ENCODE measurements at regions not wholly inside any gene's neighbourhood (a gene's known extent, or its start where the extent isn't known, plus 50 kb on each side); places are given as distances from the start of the nearest gene placed in this dataset.

GRCh38 chr5:67954351-67954750 lies 261.2 kb upstream of the PIK3R1 start:
- TF ChIP-seq, protein P1, sequence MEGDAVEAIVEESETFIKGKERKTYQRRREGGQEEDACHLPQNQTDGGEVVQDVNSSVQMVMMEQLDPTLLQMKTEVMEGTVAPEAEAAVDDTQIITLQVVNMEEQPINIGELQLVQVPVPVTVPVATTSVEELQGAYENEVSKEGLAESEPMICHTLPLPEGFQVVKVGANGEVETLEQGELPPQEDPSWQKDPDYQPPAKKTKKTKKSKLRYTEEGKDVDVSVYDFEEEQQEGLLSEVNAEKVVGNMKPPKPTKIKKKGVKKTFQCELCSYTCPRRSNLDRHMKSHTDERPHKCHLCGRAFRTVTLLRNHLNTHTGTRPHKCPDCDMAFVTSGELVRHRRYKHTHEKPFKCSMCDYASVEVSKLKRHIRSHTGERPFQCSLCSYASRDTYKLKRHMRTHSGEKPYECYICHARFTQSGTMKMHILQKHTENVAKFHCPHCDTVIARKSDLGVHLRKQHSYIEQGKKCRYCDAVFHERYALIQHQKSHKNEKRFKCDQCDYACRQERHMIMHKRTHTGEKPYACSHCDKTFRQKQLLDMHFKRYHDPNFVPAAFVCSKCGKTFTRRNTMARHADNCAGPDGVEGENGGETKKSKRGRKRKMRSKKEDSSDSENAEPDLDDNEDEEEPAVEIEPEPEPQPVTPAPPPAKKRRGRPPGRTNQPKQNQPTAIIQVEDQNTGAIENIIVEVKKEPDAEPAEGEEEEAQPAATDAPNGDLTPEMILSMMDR (IDR thresholded peaks at IDR 0.05; ENCODE audit: low read depth, low read length, missing input control): no peak
- no peak for TF ChIP-seq RAD21 (IDR thresholded peaks at IDR 0.05)
- no peak for TF ChIP-seq TAF1 (conservative IDR thresholded peaks at IDR 0.05)
- no peak for TF ChIP-seq GABPA (IDR thresholded peaks at IDR 0.05 in 1 of 2, conservative IDR thresholded peaks at IDR 0.05 in 1 of 2)
- TF ChIP-seq EGR1 (IDR thresholded peaks at IDR 0.05; ENCODE audit: low read depth in 2 of 2): no peak
- TF ChIP-seq, protein P2, sequence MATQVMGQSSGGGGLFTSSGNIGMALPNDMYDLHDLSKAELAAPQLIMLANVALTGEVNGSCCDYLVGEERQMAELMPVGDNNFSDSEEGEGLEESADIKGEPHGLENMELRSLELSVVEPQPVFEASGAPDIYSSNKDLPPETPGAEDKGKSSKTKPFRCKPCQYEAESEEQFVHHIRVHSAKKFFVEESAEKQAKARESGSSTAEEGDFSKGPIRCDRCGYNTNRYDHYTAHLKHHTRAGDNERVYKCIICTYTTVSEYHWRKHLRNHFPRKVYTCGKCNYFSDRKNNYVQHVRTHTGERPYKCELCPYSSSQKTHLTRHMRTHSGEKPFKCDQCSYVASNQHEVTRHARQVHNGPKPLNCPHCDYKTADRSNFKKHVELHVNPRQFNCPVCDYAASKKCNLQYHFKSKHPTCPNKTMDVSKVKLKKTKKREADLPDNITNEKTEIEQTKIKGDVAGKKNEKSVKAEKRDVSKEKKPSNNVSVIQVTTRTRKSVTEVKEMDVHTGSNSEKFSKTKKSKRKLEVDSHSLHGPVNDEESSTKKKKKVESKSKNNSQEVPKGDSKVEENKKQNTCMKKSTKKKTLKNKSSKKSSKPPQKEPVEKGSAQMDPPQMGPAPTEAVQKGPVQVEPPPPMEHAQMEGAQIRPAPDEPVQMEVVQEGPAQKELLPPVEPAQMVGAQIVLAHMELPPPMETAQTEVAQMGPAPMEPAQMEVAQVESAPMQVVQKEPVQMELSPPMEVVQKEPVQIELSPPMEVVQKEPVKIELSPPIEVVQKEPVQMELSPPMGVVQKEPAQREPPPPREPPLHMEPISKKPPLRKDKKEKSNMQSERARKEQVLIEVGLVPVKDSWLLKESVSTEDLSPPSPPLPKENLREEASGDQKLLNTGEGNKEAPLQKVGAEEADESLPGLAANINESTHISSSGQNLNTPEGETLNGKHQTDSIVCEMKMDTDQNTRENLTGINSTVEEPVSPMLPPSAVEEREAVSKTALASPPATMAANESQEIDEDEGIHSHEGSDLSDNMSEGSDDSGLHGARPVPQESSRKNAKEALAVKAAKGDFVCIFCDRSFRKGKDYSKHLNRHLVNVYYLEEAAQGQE (IDR thresholded peaks at IDR 0.05): no peak
- TF ChIP-seq SP1 (IDR thresholded peaks at IDR 0.05): no peak
- no peak for TF ChIP-seq ATF3 (IDR thresholded peaks at IDR 0.05)
- TF ChIP-seq JUND (IDR thresholded peaks at IDR 0.05): no peak

Measured in liver (tissue), 3 donors.